Progenitor cell of endocrine pancreas (in vitro differentiated cells): ENCODE measurements at regions not wholly inside any gene's neighbourhood (a gene's known extent, or its start where the extent isn't known, plus 50 kb on each side); places are given as distances from the start of the nearest gene placed in this dataset.

ENCODE experiments used
- DNase-seq: peaks from one replicate; pipeline ENCODE4 v3.0.0; 2021; ENCODE audit warnings: low spot score; ENCODE audit not compliant: unreplicated experiment
- H3K27ac Mint-ChIP-seq: 2 replicates; pipeline ENCODE4 v1.8.0; 2021; ENCODE audit warnings: mild to moderate bottlenecking, moderate library complexity, mixed read lengths
- H3K27me3 Mint-ChIP-seq: 2 replicates; pipeline ENCODE4 v1.8.0; 2021; ENCODE audit warnings: mixed read lengths
- H3K36me3 Mint-ChIP-seq: 2 replicates; pipeline ENCODE4 v1.8.0; 2022; ENCODE audit warnings: mixed read lengths; ENCODE audit not compliant: insufficient read depth
- H3K4me1 Mint-ChIP-seq: 2 replicates; pipeline ENCODE4 v1.8.0; 2021; ENCODE audit warnings: low read depth, mixed read lengths
- H3K4me3 Mint-ChIP-seq: 2 replicates; pipeline ENCODE4 v1.8.0; 2021; ENCODE audit warnings: low read depth, mild to moderate bottlenecking, moderate library complexity, mixed read lengths
- H3K9me3 Mint-ChIP-seq: 2 replicates; pipeline ENCODE4 v1.8.0; 2021; ENCODE audit warnings: low read depth, mixed read lengths
- TF ChIP-seq, protein P1 (sequence below): fragments of 200-600 bp; sonication (generic); IDR thresholded peaks from one replicate; pipeline ENCODE4 v1.5.0; 2021; ENCODE audit warnings: antibody characterized with exemption, mild to moderate bottlenecking; ENCODE audit not compliant: unreplicated experiment

DNA sequence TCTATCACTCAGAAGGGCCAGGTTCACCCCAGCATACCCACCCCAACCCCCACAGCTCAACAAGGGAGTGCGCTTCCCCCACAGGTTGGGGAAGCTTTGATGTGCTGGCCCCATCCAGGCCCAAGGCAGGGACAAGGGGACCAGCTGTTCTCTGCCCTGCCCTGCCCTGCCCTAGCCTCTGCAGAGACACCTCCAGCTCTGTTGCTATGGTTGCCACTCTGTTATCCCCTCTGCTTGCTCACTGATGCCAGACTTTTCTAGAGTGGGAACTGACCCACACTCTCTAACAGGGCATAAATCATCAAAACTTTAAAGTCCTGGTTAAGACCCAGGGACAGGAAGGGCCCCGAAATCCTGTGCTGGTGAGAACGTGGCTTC is 50.4 kb upstream of the ENPP7 start:
- H3K27me3 Mint-ChIP-seq = peaks cover 30% of the 10 kb centered on the region
- H3K4me1 Mint-ChIP-seq = peaks cover 2% of the 10 kb centered on the region
- H3K4me3 Mint-ChIP-seq = no peak overlapping the region
- DNase-seq = no peak
- H3K9me3 Mint-ChIP-seq = no peaks in the 10 kb centered on the region
- H3K27ac Mint-ChIP-seq = no peak overlapping the region
- no peaks in the 10 kb centered on the region for H3K36me3 Mint-ChIP-seq
- TF ChIP-seq, protein P1, sequence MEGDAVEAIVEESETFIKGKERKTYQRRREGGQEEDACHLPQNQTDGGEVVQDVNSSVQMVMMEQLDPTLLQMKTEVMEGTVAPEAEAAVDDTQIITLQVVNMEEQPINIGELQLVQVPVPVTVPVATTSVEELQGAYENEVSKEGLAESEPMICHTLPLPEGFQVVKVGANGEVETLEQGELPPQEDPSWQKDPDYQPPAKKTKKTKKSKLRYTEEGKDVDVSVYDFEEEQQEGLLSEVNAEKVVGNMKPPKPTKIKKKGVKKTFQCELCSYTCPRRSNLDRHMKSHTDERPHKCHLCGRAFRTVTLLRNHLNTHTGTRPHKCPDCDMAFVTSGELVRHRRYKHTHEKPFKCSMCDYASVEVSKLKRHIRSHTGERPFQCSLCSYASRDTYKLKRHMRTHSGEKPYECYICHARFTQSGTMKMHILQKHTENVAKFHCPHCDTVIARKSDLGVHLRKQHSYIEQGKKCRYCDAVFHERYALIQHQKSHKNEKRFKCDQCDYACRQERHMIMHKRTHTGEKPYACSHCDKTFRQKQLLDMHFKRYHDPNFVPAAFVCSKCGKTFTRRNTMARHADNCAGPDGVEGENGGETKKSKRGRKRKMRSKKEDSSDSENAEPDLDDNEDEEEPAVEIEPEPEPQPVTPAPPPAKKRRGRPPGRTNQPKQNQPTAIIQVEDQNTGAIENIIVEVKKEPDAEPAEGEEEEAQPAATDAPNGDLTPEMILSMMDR = no peak

DNA sequence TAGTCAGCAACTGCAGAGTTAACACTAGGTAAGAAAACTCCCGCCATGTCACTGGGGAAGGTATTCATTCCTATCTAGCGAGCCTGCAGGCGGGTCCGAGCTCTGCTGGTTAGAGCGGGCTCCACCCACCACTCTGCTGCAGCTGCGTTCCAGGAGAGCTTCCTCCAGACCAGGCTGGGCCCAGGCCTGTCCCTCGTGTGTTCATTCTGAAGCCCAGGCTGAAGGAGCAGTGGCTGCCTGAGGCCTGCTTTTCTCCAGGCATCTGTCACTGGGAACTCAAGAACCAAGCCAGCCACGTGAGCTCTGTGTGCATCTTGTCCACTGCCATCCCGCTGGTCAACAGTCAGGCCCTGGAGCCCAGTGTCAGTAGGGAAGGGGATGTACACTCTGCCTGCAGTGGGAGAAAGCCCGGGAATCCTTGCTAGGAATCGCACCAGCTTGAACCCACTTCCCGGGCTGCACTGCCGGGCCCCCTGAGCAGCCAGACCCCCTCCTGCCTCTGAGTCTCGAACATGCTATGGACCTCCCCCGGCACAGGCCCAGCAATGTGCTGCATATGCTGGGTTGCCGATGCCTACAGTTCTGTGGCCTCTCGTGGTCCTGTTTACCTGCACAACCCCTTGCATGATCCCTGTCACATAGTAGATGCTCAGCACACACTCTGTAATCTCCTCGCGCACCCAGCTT is 51.0 kb upstream of the ENPP7 start:
- no peak for DNase-seq
- Mint-ChIP-seq H3K4me3 (no peak overlapping the region), H3K27ac (no peak overlapping the region), H3K27me3 (peaks cover 30% of the 10 kb centered on the region), H3K9me3 (no peaks in the 10 kb centered on the region), H3K36me3 (no peaks in the 10 kb centered on the region), H3K4me1 (peaks cover 2% of the 10 kb centered on the region)
- TF ChIP-seq, protein P1 = no peak

DNA sequence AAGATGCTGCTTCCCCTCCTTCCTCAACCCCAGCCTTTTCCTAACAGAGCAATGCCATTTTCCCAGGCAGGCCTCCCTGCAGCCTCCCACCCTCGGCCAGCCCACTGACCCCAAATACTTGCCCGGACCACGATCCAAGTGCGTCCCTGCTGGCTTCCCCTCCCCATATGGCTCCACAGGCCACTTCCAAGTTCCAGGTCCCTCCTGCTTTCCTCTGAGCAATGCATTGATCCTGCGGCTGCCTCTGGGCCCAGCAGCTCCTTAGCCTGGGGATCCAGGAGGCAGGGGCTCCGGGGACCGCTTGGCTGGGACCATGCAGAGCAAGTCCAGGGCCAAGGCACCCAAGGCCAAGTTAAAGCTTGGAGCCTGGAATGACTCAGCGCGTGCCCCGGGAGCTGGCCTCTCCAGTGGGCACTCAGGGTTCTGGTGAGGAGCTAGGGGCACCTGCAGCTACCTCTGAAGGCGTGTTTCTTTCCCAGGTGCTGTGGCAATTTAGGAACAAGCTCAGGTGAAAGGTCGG is 51.9 kb upstream of the ENPP7 start:
- TF ChIP-seq, protein P1 = no peak
- Mint-ChIP-seq H3K27ac (no peak overlapping the region), H3K27me3 (peaks cover 28% of the 10 kb centered on the region), H3K4me3 (no peak overlapping the region), H3K36me3 (no peaks in the 10 kb centered on the region), H3K9me3 (peaks cover 2% of the 10 kb centered on the region), H3K4me1 (peaks cover 2% of the 10 kb centered on the region)
- no peak for DNase-seq

DNA sequence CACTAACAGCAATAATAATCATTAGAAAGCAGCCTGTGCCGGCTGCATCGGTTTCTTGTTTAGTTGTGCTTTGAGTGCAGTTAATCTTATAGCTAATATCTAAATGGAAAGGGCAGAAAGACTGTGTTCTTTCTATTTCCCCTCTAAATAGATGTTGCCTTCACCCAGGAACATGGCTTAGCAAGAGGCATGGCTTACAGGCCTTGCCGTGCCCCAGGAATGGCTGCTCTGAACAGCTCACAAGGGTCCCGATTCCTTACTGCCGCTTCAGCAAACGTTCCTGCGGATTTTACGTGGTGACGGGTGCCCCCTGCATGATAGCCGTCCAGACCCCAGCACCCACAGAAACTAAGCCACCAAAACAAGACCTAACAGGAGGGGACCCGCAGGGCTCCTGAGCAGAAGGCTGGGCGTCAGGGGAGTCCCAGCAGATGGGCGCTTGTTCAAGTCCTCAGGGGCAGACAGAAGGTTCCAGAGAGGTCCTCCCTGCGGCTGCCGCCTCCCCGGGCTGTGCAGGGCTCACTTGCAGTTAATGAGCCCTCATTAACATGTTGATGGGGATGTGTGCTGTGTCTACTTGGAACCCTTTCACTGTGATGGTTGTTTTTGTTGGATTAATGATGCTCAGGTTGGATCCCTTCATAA is 52.5 kb upstream of the ENPP7 start:
- Mint-ChIP-seq H3K4me1 (peaks cover 2% of the 10 kb centered on the region), H3K4me3 (no peak overlapping the region), H3K27me3 (peaks cover 25% of the 10 kb centered on the region), H3K27ac (no peak overlapping the region), H3K36me3 (no peaks in the 10 kb centered on the region), H3K9me3 (peaks cover 7% of the 10 kb centered on the region)
- DNase-seq = no peak
- TF ChIP-seq, protein P1 = no peak

DNA sequence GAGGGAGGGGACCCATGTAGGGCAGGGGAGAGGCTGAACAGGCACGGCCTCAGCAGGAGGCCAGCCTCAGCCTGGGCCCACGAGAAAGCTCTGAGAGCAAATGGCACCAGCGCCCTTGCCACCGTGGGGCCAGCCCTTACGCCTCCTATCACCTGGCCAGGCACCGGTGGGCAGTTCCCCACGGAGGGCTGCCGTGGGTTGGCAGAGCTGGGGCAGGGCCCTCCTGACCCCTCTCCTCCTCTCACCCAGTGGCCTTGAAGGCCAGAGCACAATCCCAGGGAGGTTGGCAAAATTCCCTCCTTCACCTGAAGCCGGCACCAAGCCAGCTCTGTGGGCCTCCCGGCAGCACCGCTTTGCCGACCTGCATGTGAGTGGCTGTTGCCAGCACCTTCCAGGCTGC is 53.1 kb upstream of the ENPP7 start:
- no peaks in the 10 kb centered on the region for H3K36me3 Mint-ChIP-seq
- H3K4me3 Mint-ChIP-seq = no peak overlapping the region
- no peak for DNase-seq
- H3K4me1 Mint-ChIP-seq = no peaks in the 10 kb centered on the region
- no peak overlapping the region for H3K27ac Mint-ChIP-seq
- TF ChIP-seq, protein P1 = no peak
- H3K9me3 Mint-ChIP-seq = peaks cover 9% of the 10 kb centered on the region
- H3K27me3 Mint-ChIP-seq = peaks cover 26% of the 10 kb centered on the region
